Activated CD8-positive, alpha-beta memory T cell treated with anti-CD3 and anti-CD28 coated beads, Interleukin-2, amount 50 U/mL, for 24 hours (primary cell): ENCODE measurements at regions not wholly inside any gene's neighbourhood (a gene's known extent, or its start where the extent isn't known, plus 50 kb on each side); places are given as distances from the start of the nearest gene placed in this dataset.
"Not testable (repeated sequence)": the region's sequence is repeated elsewhere in the genome, so short reads cannot be mapped to it uniquely, and the experiment has no call there.

Experiments used
- DNase-seq: peaks from one replicate; pipeline ENCODE4 v3.0.0-alpha.2; 2020; ENCODE audit errors: extremely low read depth

DNA sequence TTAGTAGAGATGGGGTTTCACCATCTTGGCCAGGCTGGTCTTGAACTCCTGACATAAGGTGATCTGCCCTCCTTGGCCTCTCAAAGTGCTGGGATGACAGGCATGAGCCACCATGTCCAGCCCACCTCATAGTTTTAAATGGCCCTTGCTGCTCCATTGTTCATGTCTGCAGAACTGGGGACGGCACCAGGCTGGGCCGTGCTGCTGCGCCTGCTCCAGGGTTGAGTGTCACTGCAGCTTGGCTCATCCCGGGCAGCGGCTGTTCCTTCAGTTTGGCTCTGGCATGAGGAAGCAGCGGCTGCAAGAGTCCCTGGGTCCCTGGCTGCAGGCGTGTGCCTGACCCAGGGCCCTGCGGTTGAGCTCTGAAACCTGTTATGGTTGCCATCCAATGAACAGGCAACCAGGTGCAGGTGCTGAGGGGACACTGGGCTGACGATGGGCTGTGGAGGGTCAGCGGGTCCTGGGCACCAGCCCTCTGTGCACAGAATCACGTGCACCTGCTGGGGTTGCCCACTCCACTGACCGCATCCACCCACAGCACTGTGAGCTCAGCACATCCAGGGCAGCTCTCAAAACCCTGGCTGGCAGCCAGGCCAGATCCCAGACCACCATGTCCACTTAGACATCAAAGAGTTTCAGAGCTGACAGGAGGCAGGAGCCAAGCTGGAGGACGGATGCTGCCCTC, 70.2 kb upstream of the PPP2R2D start:
- no peak for DNase-seq

DNA sequence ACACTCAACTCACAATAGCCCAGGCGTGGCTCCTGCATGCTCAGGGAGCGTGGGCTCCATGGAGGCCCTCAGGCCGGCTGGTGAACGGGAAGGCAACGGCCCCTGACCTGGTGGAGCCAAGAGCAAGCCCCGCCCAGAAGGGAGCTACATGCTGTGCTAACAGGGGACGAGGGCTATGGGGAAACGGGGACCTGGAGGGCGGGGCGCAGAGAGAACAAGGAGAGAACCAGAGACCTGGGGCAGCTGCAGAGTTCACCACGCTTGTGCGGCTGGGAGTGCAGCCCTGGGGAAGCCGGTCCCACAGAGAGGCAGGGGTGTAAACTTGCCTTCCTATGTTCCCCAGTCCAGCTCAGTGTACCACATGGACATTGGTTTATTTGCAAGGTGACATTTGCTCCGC, 69.2 kb upstream of the PPP2R2D start:
- no peak for DNase-seq

DNA sequence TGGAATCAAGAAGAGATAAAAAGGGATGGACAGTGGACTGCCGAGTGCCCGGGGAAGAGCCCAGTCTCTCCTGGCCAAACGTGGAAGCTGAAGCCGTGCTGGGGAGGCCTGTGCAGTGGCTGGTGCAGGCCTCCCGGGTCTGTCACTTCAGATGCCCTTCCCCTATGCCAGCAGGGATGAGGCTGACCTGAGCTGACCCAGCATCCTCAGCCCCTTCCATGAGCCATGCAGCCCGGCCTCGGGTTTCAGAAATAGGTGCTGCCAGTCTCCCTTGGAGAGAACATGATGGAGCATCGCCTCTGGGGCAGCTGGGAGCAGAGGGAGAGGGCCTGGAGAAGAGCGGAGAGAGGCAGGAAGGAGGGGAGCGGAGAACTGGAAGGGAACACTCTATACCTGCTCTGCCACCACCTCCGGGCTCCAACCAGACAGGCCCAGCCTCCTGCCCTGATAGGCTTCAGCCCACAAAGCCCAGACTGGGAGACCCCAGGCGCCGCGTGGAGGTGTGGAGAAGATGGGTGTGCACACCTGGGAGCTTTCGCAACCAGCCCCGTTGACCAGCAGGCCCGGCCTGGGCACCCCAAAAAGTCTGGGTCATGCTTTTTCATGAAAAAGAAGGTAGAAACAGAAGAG, 68.6 kb upstream of the PPP2R2D start:
- DNase-seq = no peak

DNA sequence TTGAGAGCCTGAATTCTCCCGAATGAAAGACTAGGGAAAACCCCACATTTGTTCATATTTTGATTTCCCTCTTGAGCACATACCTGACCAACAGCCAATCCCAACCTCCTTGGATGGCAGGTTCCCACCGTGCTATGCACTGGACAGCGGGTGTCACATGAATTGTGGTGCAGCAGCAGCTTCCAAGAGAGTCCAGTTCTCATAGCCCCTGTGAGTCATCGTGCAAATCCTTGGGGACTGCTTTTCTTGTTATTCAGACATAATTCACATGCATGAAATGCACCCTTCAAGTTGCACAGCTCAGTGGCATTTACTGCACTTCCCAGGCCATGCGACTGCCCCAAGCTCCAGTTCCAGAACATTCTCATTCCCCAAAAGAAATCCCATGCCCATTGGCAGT, 67.8 kb upstream of the PPP2R2D start:
- no peak for DNase-seq

DNA sequence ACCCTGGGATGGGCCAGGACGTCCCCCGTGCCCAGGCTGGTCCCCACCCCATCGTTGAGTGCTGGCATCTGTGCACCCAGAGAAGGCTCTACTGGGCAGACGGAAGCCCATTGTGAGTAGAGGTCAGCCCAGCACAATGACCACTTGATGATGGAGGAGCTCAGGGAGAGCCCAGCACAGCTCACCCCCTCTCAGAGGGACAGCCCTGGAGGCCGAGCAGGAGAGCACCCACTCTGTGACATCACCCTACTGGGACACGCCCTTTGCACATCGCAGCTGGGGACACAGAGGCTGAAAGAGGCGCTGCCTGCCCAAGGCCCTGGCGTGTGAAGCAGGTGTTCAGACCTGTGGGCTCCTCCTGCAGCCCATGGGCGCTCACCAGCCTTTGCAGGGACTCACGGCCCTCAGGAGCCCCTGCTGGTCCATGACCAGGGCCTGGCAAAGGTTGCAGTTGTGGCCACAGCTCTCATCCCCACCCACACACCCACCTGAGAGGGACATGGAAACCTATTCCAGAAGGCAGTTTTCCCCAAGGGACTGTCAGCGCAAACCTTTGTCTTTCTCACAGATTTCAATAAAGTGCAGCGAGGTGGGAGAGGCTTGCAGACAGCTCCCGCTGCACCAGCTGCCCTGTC, 67.2 kb upstream of the PPP2R2D start:
- no peak for DNase-seq

DNA sequence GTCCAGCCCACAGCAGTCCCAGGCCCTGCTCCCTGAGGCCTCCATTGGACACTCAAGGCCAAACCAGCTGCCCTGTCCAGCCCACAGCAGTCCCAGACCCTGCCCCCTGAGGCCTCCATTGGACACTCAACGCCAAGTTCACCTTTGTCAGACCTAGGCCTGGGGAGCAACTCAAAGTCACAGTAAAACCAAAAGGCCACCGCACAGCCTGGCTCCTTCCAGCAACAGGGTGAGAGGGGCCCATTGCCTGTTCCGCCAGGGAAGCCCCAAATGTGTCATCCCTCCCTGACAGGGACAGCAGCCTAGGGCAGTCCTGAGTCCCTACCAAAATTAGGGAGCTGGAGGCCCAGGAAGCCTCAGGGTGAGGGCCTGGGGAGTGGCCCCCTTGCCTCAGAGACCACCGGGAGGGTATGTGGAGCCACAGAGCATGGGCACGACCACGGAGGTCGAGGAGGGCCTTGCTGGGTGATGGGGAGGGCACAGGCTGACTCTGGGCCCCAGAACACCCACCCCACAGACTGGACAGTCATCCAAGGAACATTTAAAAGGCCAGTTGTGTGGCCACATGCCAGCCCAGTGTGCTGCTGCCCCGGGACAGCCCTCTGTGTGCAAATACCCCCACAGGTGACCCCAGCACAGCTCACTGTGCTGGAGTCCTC, 66.5 kb upstream of the PPP2R2D start:
- no peak for DNase-seq

DNA sequence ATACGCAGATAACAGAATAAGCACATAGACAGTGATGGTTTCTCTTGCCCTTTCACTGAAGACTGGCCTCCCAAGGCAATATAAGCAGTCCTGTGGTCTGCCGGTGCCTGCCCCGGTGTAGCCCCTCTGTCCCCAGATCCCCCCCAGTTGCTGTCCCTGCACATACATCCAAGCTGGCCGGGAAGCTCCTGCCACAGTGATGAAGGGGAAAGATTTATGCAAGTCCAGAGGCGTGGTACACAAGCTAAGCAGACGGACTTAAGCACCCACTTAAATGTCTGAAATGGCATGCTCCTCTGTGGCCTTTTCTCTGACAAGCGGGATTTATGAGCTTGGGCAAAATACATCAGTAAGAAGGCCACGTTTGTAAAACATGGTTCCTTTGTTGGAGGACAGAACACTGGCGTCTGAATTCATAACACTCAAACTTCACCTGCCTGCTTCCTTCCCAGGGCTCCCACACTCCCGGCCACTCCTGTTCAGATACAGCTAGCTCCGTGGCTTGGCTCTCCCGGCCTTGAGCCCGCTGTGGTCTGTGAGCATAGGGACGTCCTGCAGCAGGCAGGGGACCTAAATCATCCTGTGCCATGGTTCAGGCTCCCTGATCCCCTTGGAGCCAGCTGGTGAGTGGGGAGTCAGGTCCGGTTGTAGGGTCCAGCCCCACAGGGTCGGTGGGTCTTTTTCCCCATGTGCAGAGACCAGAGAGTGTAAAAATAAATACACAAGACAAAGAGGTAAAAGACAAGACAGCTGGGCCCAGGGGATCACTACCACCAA, 61.7 kb upstream of the PPP2R2D start:
- DNase-seq = no peak

DNA sequence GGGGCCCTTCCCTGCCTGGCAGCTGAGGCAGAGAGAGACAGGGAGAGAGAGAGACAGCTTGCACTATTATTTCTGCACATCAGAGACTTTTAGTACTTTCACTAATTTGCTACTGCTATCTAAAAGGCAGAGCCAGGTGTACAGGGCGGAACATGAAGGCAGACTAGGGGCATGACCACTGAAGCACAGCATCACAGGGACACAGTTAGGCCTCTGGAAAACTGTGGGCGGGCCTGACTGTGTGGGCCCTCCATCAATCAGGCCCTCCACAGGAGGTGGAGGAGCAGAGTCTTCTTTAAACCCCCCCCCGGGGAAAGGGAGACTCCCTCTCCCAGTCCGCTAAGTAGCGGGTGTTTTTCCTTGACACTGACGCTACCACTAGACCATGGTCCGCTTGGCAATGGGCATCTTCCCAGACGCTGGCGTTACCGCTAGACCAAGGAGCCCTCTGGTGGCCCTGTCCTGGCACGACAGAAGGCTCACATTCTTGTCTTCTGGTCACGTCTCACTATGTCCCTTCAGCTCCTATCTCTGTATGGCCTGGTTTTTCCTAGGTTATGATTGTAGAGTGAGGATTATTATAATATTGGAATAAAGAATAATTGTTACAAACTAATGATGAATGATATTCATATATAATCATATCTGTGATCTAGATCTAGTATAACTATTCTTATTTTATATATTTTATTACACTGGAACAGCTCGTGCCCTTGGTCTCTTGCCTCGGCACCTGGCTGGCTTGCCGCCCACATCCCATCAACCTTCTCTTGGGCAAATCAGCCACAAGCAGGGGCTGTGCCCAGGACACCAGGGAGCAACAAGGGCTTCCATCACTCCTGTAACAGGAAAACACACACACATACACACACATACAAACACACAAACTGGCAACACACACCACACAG, 60.7 kb upstream of the PPP2R2D start:
- DNase-seq = not testable (repeated sequence)

DNA sequence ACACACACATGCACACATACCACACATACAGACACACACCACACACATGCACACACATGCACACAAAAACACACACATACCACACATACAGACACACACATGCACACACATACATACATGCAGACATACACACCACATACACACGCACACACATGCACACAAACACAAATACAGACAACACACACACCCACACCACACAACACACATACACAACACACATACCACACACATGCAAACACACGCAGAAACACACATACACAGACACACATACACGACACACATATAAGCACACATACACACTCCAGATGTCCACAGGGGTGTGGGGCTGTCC, 60.1 kb upstream of the PPP2R2D start:
- DNase-seq = no peak

DNA sequence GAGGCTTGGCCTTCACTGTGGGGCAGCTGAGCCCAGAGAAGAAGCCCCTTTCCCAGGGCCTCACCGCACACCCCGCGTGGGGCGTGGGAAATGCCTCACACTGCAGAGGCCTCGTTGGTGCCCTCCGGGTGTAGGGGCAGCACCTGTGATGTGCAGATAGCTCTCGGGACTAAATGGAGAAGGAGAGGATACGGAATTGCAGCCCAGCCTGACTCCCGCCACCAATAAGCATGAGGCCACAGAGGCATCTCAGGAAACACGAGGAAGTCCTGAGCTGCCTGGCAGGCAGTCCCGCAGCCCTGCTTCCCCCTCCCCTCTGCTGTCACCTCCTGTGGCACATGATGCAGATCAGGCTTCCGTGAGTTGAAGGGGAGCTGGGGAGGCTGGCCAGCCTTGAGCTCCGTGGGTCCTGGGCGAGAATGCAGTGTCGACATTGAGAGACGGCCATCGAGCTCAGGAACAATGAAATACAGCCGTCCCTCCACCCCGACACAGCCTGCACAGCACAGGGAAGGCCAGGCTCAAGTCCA, 59.6 kb upstream of the PPP2R2D start:
- DNase-seq = no peak

DNA sequence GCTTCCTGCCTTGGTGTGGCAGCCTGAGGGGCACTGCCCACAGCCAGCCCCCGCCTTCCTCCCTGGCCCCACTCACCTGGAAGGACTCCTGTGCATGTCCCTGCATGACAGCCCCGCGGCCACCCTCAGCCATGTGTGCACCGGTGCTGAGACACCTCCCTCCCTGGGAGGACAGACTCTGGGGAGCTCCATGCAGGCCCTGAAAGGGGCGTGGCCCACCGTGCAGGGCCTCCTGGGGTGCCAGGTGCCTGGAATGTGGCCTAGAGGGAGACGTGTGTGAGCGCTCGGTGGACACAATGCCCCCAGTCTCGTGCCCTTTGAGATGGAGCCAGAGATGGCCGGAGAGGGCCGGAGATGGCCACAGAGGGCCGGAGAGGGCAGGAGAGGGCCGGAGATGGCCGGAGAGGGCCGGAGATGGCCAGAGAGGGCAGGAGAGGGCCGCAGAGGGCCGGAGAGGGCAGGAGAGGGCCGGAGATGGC, 59.1 kb upstream of the PPP2R2D start:
- DNase-seq = no peak

DNA sequence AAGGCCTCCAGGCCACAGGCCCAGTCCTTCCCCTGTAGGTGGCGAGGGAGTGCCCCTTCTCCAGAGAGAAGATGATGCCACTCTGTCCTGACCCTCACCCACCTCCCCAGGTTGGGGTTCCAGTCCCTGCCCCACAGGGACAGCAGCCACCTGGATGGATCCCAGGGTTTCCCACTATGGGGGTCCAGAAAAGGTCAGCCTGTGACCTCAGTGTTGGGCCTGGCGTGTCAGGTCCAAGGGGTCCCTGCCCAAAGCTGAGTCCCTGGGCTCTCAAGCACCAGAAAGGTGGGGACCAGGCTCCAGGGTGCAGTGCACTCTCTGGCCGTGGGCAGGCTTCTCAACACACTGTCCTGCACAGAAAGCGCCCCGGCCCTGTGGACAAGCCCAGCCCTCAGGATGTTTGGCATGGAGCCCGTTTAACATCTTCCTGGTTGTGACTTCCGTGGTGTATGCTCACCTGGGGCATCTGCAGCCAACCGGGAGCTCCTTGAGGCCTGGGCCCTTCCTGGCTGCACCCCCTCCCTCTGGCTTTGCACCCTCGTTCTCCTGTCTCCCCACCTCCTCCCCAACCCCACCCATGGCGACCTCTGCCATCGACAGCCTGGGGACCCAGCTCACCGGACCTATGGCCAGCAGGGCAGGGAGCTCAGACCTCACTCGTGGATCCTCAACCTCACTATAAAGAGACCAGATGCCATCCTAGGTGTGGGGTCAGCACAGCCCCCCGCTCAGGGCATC, 58.3 kb upstream of the PPP2R2D start:
- no peak for DNase-seq

DNA sequence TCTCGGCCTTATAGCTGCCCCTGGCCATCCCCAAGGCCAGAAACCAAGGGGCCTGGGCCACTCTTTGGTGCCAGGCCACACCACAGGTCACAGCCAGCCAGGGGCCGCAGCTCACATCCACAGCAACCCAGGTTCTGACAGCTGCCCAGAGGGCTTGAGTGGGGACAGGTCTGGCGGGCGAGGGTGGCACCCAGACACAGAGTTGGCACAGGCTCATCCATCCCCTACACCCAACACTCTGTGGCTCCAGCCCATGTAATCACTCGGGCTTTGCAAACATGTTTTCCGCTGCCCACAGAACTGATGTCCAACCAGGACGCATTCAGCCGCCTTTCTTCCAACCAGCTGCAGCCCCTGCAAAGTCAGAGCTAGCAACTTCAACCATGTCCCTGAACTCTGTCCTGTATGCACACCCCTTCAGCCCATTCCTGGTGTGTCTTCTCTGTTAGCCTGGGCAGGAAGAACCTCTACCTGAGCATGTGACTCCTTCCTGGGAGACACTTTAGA, 57.7 kb upstream of the PPP2R2D start:
- DNase-seq = no peak

DNA sequence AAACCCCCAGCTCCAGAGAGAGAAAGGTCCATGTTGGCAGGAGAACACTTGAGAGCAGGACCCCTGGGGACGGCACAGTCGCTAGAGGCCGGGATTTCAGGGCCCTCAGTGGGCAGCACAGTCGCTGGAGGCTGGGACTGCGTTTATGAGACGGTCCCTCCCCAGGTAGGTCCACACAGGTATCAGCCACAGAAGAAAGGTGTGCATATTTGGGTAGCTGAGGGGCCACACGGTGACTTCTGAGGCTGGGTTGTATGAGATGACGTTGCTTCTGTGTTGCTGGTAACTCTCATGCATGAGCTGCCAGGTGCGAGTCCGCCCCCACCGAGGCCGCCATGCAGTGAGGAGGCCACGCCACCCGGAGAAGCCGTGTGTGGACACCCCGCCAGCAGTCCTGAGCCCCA, 56.9 kb upstream of the PPP2R2D start:
- no peak for DNase-seq

DNA sequence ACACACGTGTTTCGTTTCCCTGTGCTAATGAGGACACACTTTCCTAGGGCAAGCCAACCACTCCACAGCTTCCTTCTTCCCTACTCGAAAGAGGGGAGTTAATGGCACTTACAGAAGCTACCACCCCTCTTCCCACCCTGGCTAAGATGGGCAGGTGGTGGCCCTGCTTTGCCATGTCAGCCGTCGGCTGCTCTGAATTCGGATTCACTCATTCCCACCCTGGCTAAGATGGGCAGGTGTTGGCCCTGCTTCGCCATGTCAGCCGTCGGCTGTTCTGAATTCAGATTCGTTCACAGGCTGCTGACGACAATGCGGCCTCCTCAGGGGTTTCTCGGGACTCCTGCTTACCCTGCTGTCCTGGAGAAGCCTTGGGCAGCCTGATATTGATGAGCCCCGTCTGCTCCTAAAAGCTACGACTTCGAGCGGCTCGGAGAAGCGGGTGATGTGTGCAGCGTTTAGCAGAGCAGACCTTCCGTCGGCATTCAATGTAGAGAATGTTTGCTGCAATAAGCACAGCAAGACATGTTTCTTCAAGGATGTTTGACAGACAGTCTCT, 56.2 kb upstream of the PPP2R2D start:
- no peak for DNase-seq

DNA sequence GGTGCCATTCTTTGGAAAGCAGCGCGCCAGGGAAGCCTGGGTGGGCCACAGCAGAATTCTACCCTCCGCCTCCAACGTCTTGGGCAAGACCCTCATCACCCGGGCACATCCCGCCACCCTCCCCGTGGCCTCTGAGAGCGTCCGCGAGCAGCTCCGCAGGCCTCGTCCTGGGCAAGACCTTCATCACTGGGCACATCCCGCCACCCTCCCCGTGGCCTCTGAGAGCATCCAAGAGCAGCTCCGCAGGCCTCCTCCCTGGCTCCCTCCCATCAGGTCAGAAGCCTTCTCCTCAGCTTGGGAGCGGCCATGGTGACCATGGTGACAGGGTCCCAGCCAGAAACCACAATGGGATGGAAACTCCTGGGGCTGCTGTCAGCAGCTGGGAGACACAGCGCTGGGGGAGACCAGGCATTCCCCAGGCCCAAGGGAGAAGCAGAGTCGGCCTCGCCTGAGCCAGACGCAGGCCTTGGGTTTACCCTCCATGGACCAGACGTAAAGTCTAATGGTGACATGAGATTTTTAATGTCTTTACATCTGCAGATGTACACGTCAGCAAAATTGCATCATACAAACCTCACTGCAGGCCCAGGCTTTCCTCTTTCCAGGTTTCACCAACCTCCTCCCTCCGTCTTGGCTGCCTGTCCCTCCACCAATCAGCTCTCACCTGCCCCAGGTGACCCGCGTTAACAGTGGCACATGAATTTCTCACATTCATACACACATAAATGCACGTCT, 55.1 kb upstream of the PPP2R2D start:
- no peak for DNase-seq

DNA sequence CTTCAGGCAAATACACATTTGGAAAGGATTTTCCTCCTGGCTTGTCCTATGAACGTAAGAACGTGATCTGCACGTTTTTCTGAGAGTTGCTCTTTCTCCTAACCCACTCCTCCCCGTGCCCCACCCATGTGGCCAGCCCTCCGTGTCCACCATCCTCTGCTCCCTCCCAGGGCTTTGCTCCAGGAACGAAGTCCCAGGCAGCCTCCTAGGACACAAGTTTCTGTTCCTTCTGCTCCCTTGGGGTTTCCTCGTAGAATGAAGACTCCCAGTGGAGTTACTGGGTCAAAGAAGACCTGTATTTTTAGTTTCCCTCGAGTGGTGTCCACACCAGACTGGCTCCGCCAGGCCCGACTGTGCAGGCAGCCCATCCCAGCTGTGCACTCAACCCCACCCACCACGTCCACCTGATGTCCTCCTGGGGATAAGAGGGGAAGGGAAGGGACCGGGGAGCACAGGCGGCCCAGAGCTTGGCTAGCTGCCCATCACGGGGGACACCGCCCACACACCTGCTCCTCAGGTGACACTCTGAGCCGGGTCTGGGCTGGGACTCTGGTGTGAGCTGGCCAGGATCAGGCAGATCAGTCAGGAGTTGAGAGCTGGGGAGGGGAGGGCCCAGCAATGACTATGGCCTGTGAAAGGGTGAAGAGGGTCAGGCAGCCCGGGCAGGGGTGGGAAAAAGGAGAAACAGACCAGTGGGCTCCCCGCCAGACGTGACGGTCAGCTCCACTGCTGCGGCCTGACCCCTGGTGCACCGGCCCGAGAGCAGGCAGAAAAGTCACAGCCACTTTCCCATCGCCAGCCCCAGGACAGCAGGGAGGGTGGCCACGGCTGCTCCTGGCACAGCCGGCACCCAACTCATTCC, 54.3 kb upstream of the PPP2R2D start:
- DNase-seq = no peak

DNA sequence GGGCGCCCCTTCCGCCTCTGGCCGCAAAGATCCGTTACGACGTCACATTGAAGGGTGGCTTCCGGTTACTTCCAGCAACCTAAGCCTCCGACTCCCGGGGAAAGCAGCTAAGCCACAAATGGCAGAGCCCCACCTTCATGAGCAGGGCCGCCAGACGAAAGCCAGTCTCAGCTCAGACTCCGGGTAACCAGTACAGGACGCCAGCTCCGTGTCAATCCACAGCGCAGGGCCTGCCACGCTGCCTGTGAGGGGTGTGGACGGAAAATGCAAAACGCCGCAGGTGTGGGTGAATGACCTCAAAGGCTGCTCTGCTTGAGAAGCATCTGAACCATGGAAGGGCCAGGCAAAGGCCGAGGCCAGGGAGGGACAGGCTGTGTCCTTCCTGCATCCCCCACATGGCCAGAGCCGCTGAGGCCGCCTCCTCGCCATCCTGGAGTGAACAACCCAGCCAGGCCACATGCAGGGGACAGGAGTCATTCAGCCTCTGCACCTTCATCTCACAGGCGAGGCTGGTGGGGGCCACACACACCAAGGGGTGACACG, 53.5 kb upstream of the PPP2R2D start:
- no peak for DNase-seq
